Natural killer cell (primary cell): ENCODE measurements at regions not wholly inside any gene's neighbourhood (a gene's known extent, or its start where the extent isn't known, plus 50 kb on each side); places are given as distances from the start of the nearest gene placed in this dataset.

Source experiments
- ATAC-seq, 3 donors: fragments of 150-1000 bp in 2 of 3; fragments of 200-7000 bp in 1 of 3; cut with Tn5 transposase; 1 replicate in 1 of 3; 2 replicates in 2 of 3; pipeline ENCODE4 v1.10.0; 2021; ENCODE audit warnings: mild to moderate bottlenecking in 2 of 3, moderate library complexity in 2 of 3
- DNase-seq, 2 donors: peaks; one replicate each; pipeline versions ENCODE4 v3.0.0 to v3.0.0-alpha.2; 2013 to 2021; ENCODE audit warnings: mixed read lengths in 1 of 2
- H3K27ac ChIP-seq: one replicate; pipeline ENCODE4 v1.5.1; 2013; ENCODE audit warnings: mild to moderate bottlenecking, low read length
- H3K27me3 ChIP-seq: one replicate; pipeline ENCODE4 v1.6.1; 2013; ENCODE audit warnings: low read length; ENCODE audit not compliant: control insufficient read depth, insufficient read depth
- H3K36me3 ChIP-seq: one replicate; pipeline ENCODE4 v1.6.1; 2013; ENCODE audit warnings: low read length; ENCODE audit not compliant: control insufficient read depth, insufficient read depth
- H3K4me1 ChIP-seq: one replicate; pipeline ENCODE4 v1.6.1; 2013; ENCODE audit warnings: low read length; ENCODE audit not compliant: control insufficient read depth, insufficient read depth
- H3K4me3 ChIP-seq: one replicate; pipeline ENCODE4 v1.5.1; 2013; ENCODE audit warnings: low read length
- H3K9me3 ChIP-seq: one replicate; pipeline ENCODE4 v1.6.1; 2013; ENCODE audit warnings: low read length; ENCODE audit not compliant: control insufficient read depth, insufficient read depth
- H3K27ac Mint-ChIP-seq, 2 donors: one replicate each; pipeline ENCODE4 v1.8.0; 2022; ENCODE audit warnings: mild to moderate bottlenecking in 2 of 2, mixed read lengths in 2 of 2, moderate library complexity in 1 of 2
- H3K27me3 Mint-ChIP-seq, 2 donors: one replicate each; pipeline ENCODE4 v1.8.0; 2022; ENCODE audit warnings: low read depth in 2 of 2, mixed read lengths in 2 of 2
- H3K36me3 Mint-ChIP-seq: one replicate; pipeline ENCODE4 v1.8.0; 2022; ENCODE audit warnings: mixed read lengths
- H3K4me1 Mint-ChIP-seq, 2 donors: one replicate each; pipeline ENCODE4 v1.8.0; 2022; ENCODE audit warnings: mixed read lengths in 2 of 2
- H3K4me3 Mint-ChIP-seq: one replicate; pipeline ENCODE4 v1.8.0; 2022; ENCODE audit warnings: mild to moderate bottlenecking, moderate library complexity, mixed read lengths
- H3K9me3 Mint-ChIP-seq, 2 donors: one replicate each; pipeline ENCODE4 v1.8.0; 2022; ENCODE audit warnings: mixed read lengths in 2 of 2
- WGBS: methylation state at CpG from one replicate; pipeline ENCODE4 v1.1.7; 2013; ENCODE audit warnings: missing lambda C conversion rate; ENCODE audit not compliant: insufficient coverage; 5-methylcytosine and 5-hydroxymethylcytosine counted together
- intact Hi-C: fragments of 100-400 bp; cut with micrococcal nuclease; formaldehyde crosslinking; loops from one replicate; pipeline ENCODE4 v1.14.2; 2022
- TF ChIP-seq, protein P1 (sequence below): fragments of 200-600 bp; IDR thresholded peaks from one replicate; pipeline ENCODE4 v1.8.0; 2022; ENCODE audit warnings: antibody characterized with exemption

DNA sequence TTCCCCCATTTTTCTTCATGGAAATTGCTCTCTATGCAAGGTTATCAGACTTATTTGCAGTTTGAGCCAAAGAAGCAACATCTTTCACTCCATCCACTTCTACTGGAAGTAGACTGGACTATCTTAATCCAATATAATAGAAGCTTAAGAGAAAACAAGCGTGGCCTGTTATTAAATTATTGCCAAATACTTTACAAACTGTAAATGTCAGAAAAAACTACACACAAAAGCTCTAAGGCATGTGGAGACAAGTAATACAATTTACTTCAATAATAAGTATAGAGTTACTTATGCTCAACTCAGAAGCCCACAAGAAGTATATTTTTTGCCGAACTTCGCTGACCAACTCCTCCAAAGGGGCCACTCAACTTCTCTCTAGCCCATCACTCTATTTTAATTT is 120.3 kb downstream of the BDH1 start:
- no peak overlapping the region for H3K4me3 Mint-ChIP-seq
- no peak overlapping the region for H3K27ac Mint-ChIP-seq
- Histone ChIP-seq H3K4me3 (no peak overlapping the region), H3K27ac (no peak overlapping the region), H3K36me3 (no peaks in the 10 kb centered on the region), H3K27me3 (no peaks in the 10 kb centered on the region), H3K4me1 (no peaks in the 10 kb centered on the region), H3K9me3 (no peaks in the 10 kb centered on the region)
- WGBS: 100% methylated on average over 2 of the region's 3 CpGs
- H3K4me1 Mint-ChIP-seq: no peaks in the 10 kb centered on the region
- no peaks in the 10 kb centered on the region for H3K36me3 Mint-ChIP-seq
- DNase-seq: no peak
- peaks cover 14 to 47% of the 10 kb centered on the region in 2 donors for H3K27me3 Mint-ChIP-seq
- H3K9me3 Mint-ChIP-seq: no peaks in the 10 kb centered on the region
- intact Hi-C loops: no loop called here
- TF ChIP-seq, protein P1, sequence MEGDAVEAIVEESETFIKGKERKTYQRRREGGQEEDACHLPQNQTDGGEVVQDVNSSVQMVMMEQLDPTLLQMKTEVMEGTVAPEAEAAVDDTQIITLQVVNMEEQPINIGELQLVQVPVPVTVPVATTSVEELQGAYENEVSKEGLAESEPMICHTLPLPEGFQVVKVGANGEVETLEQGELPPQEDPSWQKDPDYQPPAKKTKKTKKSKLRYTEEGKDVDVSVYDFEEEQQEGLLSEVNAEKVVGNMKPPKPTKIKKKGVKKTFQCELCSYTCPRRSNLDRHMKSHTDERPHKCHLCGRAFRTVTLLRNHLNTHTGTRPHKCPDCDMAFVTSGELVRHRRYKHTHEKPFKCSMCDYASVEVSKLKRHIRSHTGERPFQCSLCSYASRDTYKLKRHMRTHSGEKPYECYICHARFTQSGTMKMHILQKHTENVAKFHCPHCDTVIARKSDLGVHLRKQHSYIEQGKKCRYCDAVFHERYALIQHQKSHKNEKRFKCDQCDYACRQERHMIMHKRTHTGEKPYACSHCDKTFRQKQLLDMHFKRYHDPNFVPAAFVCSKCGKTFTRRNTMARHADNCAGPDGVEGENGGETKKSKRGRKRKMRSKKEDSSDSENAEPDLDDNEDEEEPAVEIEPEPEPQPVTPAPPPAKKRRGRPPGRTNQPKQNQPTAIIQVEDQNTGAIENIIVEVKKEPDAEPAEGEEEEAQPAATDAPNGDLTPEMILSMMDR: no peak
- ATAC-seq: no peak

DNA sequence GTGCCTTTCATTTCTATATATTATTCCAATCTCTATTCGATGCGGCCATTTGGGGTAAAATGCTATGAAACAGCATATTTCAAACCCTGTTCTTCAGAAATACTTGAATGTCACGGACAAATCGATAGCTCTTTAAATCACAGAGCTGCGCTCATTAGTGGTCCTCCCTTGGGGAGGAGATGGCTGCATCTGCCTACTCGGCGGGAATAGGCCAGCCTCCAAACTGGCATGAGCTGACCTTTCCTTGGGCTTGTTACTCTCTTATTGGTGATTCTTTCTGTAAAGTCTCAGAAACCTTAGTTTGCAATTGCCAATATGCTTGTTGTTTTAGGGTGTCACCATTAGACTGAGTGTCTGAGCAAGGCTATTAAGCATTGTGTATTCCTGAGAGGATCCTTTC is 120.9 kb downstream of the BDH1 start:
- H3K27me3 ChIP-seq: no peaks in the 10 kb centered on the region
- H3K27ac ChIP-seq: no peak overlapping the region
- intact Hi-C loops: no loop called here
- 84% methylated on average over 7 of the region's 7 CpGs for WGBS
- no peaks in the 10 kb centered on the region for H3K9me3 ChIP-seq
- Mint-ChIP-seq H3K27ac (no peak overlapping the region), H3K27me3 (peaks cover 15 to 47% of the 10 kb centered on the region in 2 donors), H3K9me3 (no peaks in the 10 kb centered on the region), H3K4me3 (no peak overlapping the region), H3K36me3 (no peaks in the 10 kb centered on the region), H3K4me1 (no peaks in the 10 kb centered on the region)
- no peak for ATAC-seq
- H3K4me1 ChIP-seq: no peaks in the 10 kb centered on the region
- H3K4me3 ChIP-seq: no peak overlapping the region
- no peak for DNase-seq
- no peaks in the 10 kb centered on the region for H3K36me3 ChIP-seq
- TF ChIP-seq, protein P1: no peak

DNA sequence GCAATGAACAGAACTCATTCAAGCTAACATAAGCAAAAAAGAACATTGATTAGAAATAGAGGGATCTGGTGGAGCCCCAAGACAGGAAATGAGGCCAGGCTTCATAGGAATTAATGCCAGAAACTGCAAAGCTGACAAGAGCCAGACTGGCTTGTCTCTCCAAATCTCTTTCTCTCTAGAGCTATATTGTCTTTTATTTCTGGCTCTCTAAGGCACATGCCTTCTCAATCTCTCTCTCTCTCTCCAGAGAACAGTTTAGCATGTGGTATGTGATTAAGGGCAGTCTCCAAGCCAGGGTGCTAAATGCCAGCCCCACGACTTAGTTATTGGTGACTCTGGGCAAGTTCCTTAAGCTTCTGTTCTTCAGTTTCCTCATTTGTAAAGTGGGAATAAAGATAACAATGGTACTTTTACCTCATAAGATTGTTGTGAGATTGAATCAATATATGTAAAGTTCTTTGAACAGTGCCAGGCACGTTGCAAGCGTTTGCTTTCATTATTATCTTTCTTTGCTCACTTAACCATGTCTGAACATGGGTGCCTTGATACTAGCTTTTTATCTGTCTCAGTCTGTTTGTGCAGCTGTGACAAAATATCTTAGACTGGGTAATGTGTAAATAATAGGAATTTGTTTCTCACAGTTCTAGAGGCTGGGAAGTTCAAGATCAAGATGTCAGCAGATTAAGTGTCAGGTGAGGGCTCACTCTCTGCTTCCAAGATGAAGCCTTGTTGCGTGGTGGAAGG is 123.2 kb downstream of the BDH1 start:
- H3K27ac ChIP-seq: no peak overlapping the region
- Mint-ChIP-seq H3K27me3 (peaks cover 25 to 47% of the 10 kb centered on the region in 2 donors), H3K36me3 (no peaks in the 10 kb centered on the region), H3K27ac (no peak overlapping the region), H3K4me1 (peaks cover 13 to 14% of the 10 kb centered on the region in 2 donors), H3K9me3 (no peaks in the 10 kb centered on the region), H3K4me3 (no peak overlapping the region)
- no peaks in the 10 kb centered on the region for H3K4me1 ChIP-seq
- WGBS: 58% methylated on average over 4 of the region's 4 CpGs
- no peak for ATAC-seq
- no peaks in the 10 kb centered on the region for H3K36me3 ChIP-seq
- intact Hi-C loops: no loop called here
- H3K27me3 ChIP-seq: no peaks in the 10 kb centered on the region
- TF ChIP-seq, protein P1: no peak
- DNase-seq: no peak
- no peak overlapping the region for H3K4me3 ChIP-seq
- H3K9me3 ChIP-seq: no peaks in the 10 kb centered on the region
